ENCODE measurements at regions not wholly inside any gene's neighbourhood (a gene's known extent, or its start where the extent isn't known, plus 50 kb on each side); places are given as distances from the start of the nearest gene placed in this dataset.

DNA sequence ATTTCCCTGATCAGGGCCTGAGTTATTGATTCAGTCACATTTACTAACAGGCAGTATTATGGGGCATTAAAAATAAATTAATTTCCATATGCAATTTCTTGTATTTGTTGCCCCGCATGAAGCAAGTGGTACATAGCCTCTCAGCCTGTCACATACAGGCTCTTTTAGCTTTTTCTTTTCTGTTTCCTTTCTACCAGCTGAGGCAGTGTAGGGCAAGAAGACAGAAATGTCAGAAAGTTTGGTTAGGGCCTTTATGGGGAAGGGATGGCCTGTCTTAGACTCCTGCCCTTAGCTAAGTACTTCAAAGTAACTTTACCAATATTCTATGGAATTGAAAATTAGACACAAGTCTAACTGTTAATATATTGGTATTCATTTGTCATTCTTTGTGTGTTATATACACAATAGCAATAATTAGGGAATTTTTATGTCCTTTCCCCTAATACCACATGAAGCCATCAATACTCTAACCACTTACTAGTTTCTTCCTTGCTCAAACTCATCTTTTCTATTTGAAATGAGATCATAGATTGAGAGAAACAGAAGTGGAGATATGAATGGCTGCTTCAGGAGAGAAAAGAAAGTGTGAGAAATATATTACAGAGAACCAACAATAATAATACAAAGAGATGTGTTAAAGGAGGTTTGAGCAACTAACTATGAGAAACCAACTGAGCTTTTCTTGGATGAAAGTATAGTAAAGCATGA is 669.6 kb downstream of the PCDH17 start:
- DNase-seq (ENCODE audit: low read depth in 1 of 2, low spot score in 1 of 2) = no peak
- Histone ChIP-seq H3K27ac (replicated peaks) (no peak overlapping the region), H3K4me3 (replicated peaks; ENCODE audit: insufficient read depth, low read length) (no peak overlapping the region), H3K27me3 (ENCODE audit: insufficient read depth, poor library complexity, severe bottlenecking) (peaks cover 2% of the 10 kb centered on the region)
- TF ChIP-seq POLR2AphosphoS5 (IDR thresholded peaks at IDR 0.05; ENCODE audit: low read depth) = no peak
- TF ChIP-seq GABPA (IDR thresholded peaks at IDR 0.05; ENCODE audit: low read depth) = no peak
- no peak for TF ChIP-seq SPI1 (IDR thresholded peaks at IDR 0.05; ENCODE audit: borderline replicate concordance, low read depth)

DNA sequence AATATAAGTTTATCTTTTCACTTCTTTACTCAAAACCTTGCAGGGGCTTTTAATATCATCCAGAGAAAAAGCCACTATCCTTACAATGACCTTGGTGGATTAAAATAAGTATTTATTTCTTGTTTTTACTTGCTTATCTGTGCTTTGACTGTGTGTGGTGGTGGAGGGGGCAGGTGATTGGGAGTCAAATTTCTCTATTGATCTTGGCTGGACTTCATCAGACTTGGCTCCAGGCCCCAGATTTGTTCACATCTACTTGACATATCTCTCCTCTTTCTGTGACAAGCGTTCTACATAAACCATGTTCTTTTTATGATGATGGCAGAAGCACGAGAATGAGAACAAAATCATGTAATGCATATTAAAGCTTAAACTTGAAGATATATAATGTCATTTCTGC is 670.8 kb downstream of the PCDH17 start:
- TF ChIP-seq GABPA (IDR thresholded peaks at IDR 0.05; ENCODE audit: low read depth) = no peak
- TF ChIP-seq SPI1 (IDR thresholded peaks at IDR 0.05; ENCODE audit: borderline replicate concordance, low read depth) = no peak
- no peaks in the 10 kb centered on the region for H3K27me3 ChIP-seq (ENCODE audit: insufficient read depth, poor library complexity, severe bottlenecking)
- DNase-seq (ENCODE audit: low read depth in 1 of 2, low spot score in 1 of 2) = no peak
- H3K4me3 ChIP-seq (replicated peaks; ENCODE audit: insufficient read depth, low read length) = no peak overlapping the region
- H3K27ac ChIP-seq (replicated peaks) = no peak overlapping the region

DNA sequence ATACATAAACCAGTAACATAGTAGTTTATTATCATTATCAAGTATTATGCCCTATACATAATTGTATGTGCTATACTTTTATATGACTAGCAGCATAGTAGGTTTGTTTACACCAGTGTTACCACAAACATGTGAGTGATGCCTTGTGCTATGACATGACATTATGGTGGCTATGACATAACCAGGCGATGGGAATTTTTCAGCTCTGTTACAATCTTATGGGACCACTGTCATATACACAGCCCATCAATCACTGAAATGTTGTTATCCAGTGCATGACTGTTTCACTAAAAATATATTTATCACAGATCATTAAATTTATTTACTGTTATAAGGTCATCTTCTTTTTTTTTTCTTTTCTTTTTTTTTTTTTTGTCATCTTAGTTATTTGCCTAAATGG is 674.5 kb downstream of the PCDH17 start:
- Histone ChIP-seq H3K27ac (replicated peaks) (no peak overlapping the region), H3K27me3 (ENCODE audit: insufficient read depth, poor library complexity, severe bottlenecking) (no peaks in the 10 kb centered on the region), H3K4me3 (replicated peaks; ENCODE audit: insufficient read depth, low read length) (no peak overlapping the region)
- TF ChIP-seq GABPA (IDR thresholded peaks at IDR 0.05; ENCODE audit: low read depth) (no peak), SPI1 (IDR thresholded peaks at IDR 0.05; ENCODE audit: borderline replicate concordance, low read depth) (no peak), POLR2AphosphoS5 (IDR thresholded peaks at IDR 0.05; ENCODE audit: low read depth) (no peak)
- TF ChIP-seq, protein P1, sequence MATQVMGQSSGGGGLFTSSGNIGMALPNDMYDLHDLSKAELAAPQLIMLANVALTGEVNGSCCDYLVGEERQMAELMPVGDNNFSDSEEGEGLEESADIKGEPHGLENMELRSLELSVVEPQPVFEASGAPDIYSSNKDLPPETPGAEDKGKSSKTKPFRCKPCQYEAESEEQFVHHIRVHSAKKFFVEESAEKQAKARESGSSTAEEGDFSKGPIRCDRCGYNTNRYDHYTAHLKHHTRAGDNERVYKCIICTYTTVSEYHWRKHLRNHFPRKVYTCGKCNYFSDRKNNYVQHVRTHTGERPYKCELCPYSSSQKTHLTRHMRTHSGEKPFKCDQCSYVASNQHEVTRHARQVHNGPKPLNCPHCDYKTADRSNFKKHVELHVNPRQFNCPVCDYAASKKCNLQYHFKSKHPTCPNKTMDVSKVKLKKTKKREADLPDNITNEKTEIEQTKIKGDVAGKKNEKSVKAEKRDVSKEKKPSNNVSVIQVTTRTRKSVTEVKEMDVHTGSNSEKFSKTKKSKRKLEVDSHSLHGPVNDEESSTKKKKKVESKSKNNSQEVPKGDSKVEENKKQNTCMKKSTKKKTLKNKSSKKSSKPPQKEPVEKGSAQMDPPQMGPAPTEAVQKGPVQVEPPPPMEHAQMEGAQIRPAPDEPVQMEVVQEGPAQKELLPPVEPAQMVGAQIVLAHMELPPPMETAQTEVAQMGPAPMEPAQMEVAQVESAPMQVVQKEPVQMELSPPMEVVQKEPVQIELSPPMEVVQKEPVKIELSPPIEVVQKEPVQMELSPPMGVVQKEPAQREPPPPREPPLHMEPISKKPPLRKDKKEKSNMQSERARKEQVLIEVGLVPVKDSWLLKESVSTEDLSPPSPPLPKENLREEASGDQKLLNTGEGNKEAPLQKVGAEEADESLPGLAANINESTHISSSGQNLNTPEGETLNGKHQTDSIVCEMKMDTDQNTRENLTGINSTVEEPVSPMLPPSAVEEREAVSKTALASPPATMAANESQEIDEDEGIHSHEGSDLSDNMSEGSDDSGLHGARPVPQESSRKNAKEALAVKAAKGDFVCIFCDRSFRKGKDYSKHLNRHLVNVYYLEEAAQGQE (IDR thresholded peaks at IDR 0.05; ENCODE audit: insufficient replicate concordance, low read depth) = no peak
- TF ChIP-seq, protein P2, sequence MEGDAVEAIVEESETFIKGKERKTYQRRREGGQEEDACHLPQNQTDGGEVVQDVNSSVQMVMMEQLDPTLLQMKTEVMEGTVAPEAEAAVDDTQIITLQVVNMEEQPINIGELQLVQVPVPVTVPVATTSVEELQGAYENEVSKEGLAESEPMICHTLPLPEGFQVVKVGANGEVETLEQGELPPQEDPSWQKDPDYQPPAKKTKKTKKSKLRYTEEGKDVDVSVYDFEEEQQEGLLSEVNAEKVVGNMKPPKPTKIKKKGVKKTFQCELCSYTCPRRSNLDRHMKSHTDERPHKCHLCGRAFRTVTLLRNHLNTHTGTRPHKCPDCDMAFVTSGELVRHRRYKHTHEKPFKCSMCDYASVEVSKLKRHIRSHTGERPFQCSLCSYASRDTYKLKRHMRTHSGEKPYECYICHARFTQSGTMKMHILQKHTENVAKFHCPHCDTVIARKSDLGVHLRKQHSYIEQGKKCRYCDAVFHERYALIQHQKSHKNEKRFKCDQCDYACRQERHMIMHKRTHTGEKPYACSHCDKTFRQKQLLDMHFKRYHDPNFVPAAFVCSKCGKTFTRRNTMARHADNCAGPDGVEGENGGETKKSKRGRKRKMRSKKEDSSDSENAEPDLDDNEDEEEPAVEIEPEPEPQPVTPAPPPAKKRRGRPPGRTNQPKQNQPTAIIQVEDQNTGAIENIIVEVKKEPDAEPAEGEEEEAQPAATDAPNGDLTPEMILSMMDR (IDR thresholded peaks at IDR 0.05; ENCODE audit: insufficient read depth, low read length) = no peak
- no peak for DNase-seq (ENCODE audit: low read depth in 1 of 2, low spot score in 1 of 2)

DNA sequence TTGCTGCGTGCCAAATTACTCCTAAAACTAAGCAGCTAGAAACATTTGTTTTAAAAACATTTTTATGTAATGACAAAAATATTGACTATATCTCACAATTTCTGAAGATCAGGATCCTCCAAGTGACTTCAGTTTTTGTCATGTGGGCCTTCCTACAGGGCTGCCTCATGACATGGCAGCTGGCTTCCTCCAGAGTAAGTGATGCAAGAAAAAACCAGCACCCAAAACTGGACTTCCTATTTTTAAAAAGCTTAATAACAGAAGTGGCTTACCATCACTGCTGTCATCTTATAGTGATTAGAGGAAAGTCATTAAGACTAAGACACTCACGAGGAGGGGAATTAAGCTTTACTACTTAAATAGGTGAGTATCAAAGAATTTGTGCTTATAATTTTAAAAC is 681.7 kb downstream of the PCDH17 start:
- TF ChIP-seq, protein P1 (IDR thresholded peaks at IDR 0.05; ENCODE audit: insufficient replicate concordance, low read depth) = no peak
- TF ChIP-seq GABPA (IDR thresholded peaks at IDR 0.05; ENCODE audit: low read depth) (peak; percentile 24; the same call in 1 of the 2 replicates), SPI1 (IDR thresholded peaks at IDR 0.05; ENCODE audit: borderline replicate concordance, low read depth) (peak; percentile 97)

DNA sequence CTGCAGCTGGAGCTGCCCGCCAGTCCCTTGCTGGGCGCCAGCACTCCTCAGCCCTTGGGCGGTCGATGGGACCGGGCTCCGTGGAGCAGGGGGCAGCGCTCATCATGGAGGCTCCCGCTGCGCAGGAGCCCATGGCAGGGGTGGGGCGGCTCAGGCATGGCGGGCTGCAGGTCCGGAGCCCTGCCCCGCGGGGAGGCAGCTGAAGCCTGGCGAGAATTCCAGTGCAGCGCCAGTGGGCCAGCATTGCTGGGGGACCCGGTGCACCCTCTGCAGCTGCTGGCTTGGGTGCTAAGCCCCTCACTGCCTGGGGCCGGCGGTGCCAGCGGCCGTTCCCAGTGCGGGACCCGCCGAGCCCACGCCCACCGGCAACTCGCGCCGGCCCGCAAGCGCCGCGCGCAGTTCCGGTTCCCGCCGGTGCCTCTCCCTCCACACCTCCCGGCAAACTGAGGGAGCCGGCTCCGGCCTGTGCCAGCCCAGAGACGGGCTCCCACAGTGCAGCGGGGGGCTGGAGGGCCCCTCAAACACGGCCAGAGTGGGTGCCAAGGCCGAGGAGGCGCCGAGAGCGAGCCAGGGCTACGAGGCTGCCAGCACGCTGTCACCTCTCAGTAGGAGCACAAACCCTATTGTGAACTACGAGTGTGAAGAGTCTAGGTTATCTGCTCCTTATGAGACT is 687.1 kb downstream of the PCDH17 start:
- DNase-seq (ENCODE audit: low read depth in 1 of 2, low spot score in 1 of 2) = no peak
- no peak overlapping the region for H3K4me3 ChIP-seq (replicated peaks; ENCODE audit: insufficient read depth, low read length)
- TF ChIP-seq, protein P1 (IDR thresholded peaks at IDR 0.05; ENCODE audit: insufficient replicate concordance, low read depth) = no peak
- no peak for TF ChIP-seq SPI1 (IDR thresholded peaks at IDR 0.05; ENCODE audit: borderline replicate concordance, low read depth)
- TF ChIP-seq GABPA (IDR thresholded peaks at IDR 0.05; ENCODE audit: low read depth) = no peak
- TF ChIP-seq, protein P2 (IDR thresholded peaks at IDR 0.05; ENCODE audit: insufficient read depth, low read length) = no peak
- no peak for TF ChIP-seq POLR2AphosphoS5 (IDR thresholded peaks at IDR 0.05; ENCODE audit: low read depth)
- no peak overlapping the region for H3K27ac ChIP-seq (replicated peaks)
- no peaks in the 10 kb centered on the region for H3K27me3 ChIP-seq (ENCODE audit: insufficient read depth, poor library complexity, severe bottlenecking)

More for the DNA sequence above, 681.7 kb downstream of the PCDH17 start:
- no peak overlapping the region for H3K4me3 ChIP-seq (replicated peaks; ENCODE audit: insufficient read depth, low read length)
- H3K27ac ChIP-seq (replicated peaks) = peak overlapping the region; percentile 25; the same call in 1 of the 2 replicates
- DNase-seq (ENCODE audit: low read depth in 1 of 2, low spot score in 1 of 2) = peak; percentile 35 to 83
- no peaks in the 10 kb centered on the region for H3K27me3 ChIP-seq (ENCODE audit: insufficient read depth, poor library complexity, severe bottlenecking)

Data from HL-60 (cell line).